ENCODE measurements at regions not wholly inside any gene's neighbourhood (a gene's known extent, or its start where the extent isn't known, plus 50 kb on each side); places are given as distances from the start of the nearest gene placed in this dataset.

DNA sequence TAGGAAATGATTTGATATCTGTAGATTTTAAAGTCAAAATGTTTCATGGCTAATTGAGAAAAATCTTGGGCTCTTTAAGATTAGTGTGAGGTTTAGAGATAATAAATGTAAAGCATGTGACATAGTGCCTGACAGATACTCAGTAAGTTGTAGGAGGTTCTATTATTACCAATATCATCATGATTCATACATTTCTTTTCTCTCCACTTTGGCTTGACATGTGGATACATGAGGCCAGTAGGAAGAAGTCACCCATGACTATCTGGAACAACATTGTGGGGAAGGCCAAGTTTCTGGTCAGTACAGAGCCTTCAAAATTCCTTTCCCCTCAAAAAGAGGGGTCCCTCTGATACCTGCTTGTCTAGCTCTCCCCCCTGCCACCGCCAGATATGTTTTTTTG lies 91.2 kb upstream of the SORBS2 start:
- Histone ChIP-seq H3K9me3 (ENCODE audit: control extremely low read depth in 1 of 3, control insufficient read depth in 2 of 3, insufficient read depth in 1 of 3, low read length in 2 of 3) (peaks cover 0 to 1% (median 0%) of the 10 kb centered on the region in 3 donors), H3K9ac (ENCODE audit: low read length) (no peak overlapping the region), H3K79me2 (ENCODE audit: control insufficient read depth, insufficient read depth, low read length) (no peaks in the 10 kb centered on the region), H3K4me2 (replicated peaks; ENCODE audit: low read depth, low read length, poor library complexity, severe bottlenecking) (no peak overlapping the region), H2AFZ (ENCODE audit: insufficient read depth, low read depth, low read length, poor library complexity, severe bottlenecking) (no peak overlapping the region), H3K27me3 (replicated peaks in 1 of 4; ENCODE audit: control extremely low read depth in 1 of 4, control insufficient read depth in 3 of 4, insufficient read depth in 4 of 4, low read length in 3 of 4) (no peaks in the 10 kb centered on the region), H3K4me1 (ENCODE audit: control insufficient read depth in 2 of 2, insufficient read depth in 2 of 2, low read length in 2 of 2) (no peaks in the 10 kb centered on the region), H3K4me3 (ENCODE audit: control extremely low read depth in 1 of 5, extremely low read depth in 1 of 5, insufficient read depth in 1 of 5, low read depth in 2 of 5, low read length in 4 of 5) (no peak overlapping the region), H3K36me3 (replicated peaks in 1 of 2; ENCODE audit: control extremely low read depth in 1 of 2, control insufficient read depth in 1 of 2, extremely low read depth in 1 of 2, insufficient read depth in 2 of 2, low read length in 1 of 2) (no peaks in the 10 kb centered on the region), H4K20me1 (ENCODE audit: control insufficient read depth, insufficient read depth, low read length, poor library complexity, severe bottlenecking) (no peaks in the 10 kb centered on the region), H3K27ac (ENCODE audit: low read length in 2 of 2) (no peak overlapping the region)
- ChIA-PET POLR2A (no interaction called here), CTCF (interaction anchor here (0.7 kb wide), 1 partner anchor 62 kb away, joined by 3 read pairs; no protein-coding TSS in a partner anchor)
- Mint-ChIP-seq H3K27me3 (peaks cover 13% of the 10 kb centered on the region), H3K9me3 (ENCODE audit: insufficient read depth) (no peaks in the 10 kb centered on the region), H3K27ac (no peak overlapping the region), H3K4me1 (no peaks in the 10 kb centered on the region), H3K4me3 (no peak overlapping the region)
- intact Hi-C loops (cut with micrococcal nuclease), result no loop called here
- TF ChIP-seq, protein P1, sequence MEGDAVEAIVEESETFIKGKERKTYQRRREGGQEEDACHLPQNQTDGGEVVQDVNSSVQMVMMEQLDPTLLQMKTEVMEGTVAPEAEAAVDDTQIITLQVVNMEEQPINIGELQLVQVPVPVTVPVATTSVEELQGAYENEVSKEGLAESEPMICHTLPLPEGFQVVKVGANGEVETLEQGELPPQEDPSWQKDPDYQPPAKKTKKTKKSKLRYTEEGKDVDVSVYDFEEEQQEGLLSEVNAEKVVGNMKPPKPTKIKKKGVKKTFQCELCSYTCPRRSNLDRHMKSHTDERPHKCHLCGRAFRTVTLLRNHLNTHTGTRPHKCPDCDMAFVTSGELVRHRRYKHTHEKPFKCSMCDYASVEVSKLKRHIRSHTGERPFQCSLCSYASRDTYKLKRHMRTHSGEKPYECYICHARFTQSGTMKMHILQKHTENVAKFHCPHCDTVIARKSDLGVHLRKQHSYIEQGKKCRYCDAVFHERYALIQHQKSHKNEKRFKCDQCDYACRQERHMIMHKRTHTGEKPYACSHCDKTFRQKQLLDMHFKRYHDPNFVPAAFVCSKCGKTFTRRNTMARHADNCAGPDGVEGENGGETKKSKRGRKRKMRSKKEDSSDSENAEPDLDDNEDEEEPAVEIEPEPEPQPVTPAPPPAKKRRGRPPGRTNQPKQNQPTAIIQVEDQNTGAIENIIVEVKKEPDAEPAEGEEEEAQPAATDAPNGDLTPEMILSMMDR (IDR thresholded peaks at IDR 0.05), result no peak
- TF ChIP-seq EZH2 (IDR thresholded peaks at IDR 0.05; ENCODE audit: borderline replicate concordance, insufficient read depth, low read depth, low read length, poor library complexity, severe bottlenecking), result no peak
- ATAC-seq (ENCODE audit: low read depth) (no peak), DNase-seq (no peak)
- WGBS (ENCODE audit: insufficient coverage), result no CpG with 5 or more reads among the region's 1 CpG

- Mint-ChIP-seq H3K27ac (no peak overlapping the region), H3K4me3 (no peak overlapping the region), H3K27me3 (peaks cover 13% of the 10 kb centered on the region), H3K4me1 (no peaks in the 10 kb centered on the region), H3K9me3 (ENCODE audit: insufficient read depth) (no peaks in the 10 kb centered on the region)
- Histone ChIP-seq H3K4me3 (ENCODE audit: control extremely low read depth in 1 of 5, extremely low read depth in 1 of 5, insufficient read depth in 1 of 5, low read depth in 2 of 5, low read length in 4 of 5) (no peak overlapping the region), H3K79me2 (ENCODE audit: control insufficient read depth, insufficient read depth, low read length) (no peaks in the 10 kb centered on the region), H3K27ac (ENCODE audit: low read length in 2 of 2) (no peak overlapping the region), H3K9me3 (ENCODE audit: control extremely low read depth in 1 of 3, control insufficient read depth in 2 of 3, insufficient read depth in 1 of 3, low read length in 2 of 3) (no peaks in the 10 kb centered on the region), H3K4me2 (replicated peaks; ENCODE audit: low read depth, low read length, poor library complexity, severe bottlenecking) (no peak overlapping the region), H3K36me3 (replicated peaks in 1 of 2; ENCODE audit: control extremely low read depth in 1 of 2, control insufficient read depth in 1 of 2, extremely low read depth in 1 of 2, insufficient read depth in 2 of 2, low read length in 1 of 2) (no peaks in the 10 kb centered on the region), H3K9ac (ENCODE audit: low read length) (no peak overlapping the region), H3K4me1 (ENCODE audit: control insufficient read depth in 2 of 2, insufficient read depth in 2 of 2, low read length in 2 of 2) (no peaks in the 10 kb centered on the region), H4K20me1 (ENCODE audit: control insufficient read depth, insufficient read depth, low read length, poor library complexity, severe bottlenecking) (no peaks in the 10 kb centered on the region), H2AFZ (ENCODE audit: insufficient read depth, low read depth, low read length, poor library complexity, severe bottlenecking) (no peak overlapping the region), H3K27me3 (replicated peaks in 1 of 4; ENCODE audit: control extremely low read depth in 1 of 4, control insufficient read depth in 3 of 4, insufficient read depth in 4 of 4, low read length in 3 of 4) (no peaks in the 10 kb centered on the region)
- intact Hi-C loops (cut with micrococcal nuclease), result no loop called here
- ATAC-seq (ENCODE audit: low read depth), result no peak
- ChIA-PET POLR2A (no interaction called here), CTCF (no interaction called here)
- 79% methylated on average over 2 of the region's 5 CpGs for WGBS (ENCODE audit: insufficient coverage)
- TF ChIP-seq, protein P1 (IDR thresholded peaks at IDR 0.05), result no peak
- no peak for TF ChIP-seq EZH2 (IDR thresholded peaks at IDR 0.05; ENCODE audit: borderline replicate concordance, insufficient read depth, low read depth, low read length, poor library complexity, severe bottlenecking)
- no peak for DNase-seq
Measured at GRCh38 chr4:185904381-185904780, 92.4 kb upstream of the SORBS2 start.
